ENCODE measurements at regions not wholly inside any gene's neighbourhood (a gene's known extent, or its start where the extent isn't known, plus 50 kb on each side); places are given as distances from the start of the nearest gene placed in this dataset.

- ChIA-PET CTCF (interaction anchor here (1.7 to 12.6 kb wide), 3 partner anchors 7 to 82 kb away, joined by 5 to 168 read pairs (median 40); no protein-coding TSS in a partner anchor), POLR2A (no interaction called here)
- TF ChIP-seq, protein P1, sequence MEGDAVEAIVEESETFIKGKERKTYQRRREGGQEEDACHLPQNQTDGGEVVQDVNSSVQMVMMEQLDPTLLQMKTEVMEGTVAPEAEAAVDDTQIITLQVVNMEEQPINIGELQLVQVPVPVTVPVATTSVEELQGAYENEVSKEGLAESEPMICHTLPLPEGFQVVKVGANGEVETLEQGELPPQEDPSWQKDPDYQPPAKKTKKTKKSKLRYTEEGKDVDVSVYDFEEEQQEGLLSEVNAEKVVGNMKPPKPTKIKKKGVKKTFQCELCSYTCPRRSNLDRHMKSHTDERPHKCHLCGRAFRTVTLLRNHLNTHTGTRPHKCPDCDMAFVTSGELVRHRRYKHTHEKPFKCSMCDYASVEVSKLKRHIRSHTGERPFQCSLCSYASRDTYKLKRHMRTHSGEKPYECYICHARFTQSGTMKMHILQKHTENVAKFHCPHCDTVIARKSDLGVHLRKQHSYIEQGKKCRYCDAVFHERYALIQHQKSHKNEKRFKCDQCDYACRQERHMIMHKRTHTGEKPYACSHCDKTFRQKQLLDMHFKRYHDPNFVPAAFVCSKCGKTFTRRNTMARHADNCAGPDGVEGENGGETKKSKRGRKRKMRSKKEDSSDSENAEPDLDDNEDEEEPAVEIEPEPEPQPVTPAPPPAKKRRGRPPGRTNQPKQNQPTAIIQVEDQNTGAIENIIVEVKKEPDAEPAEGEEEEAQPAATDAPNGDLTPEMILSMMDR (IDR thresholded peaks at IDR 0.05; ENCODE audit: insufficient read depth, low read length, missing control alignments), result no peak
- H3K4me3 ChIP-seq (ENCODE audit: low read depth, low read length), result no peak overlapping the region
- no peak for DNase-seq (ENCODE audit: low read depth, low spot score)
These were observed 53.7 kb upstream of the MGAT5 start for GRCh38 chr2:134200036-134200618.

DNA sequence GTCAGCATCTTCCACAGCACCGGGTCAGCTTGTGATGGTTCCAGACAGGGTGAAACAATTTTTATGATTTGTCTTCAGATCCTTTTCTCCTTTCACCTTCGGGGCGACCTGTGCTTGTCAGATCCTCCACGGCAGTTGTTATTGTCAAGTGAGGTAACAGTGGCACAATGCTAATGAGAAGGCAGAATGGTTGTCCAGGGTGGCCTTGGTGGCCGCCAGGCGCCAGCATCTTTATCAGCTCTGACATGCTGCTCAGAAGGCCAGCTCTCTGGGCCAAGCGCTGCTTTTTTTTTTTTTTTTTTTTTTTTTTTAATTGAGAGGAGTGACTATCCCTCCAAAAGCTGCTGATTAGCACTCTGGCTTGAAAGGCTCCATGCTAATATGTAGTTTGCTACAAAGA lies 52.3 kb upstream of the MGAT5 start:
- TF ChIP-seq, protein P1 (IDR thresholded peaks at IDR 0.05; ENCODE audit: insufficient read depth, low read length, missing control alignments), result no peak
- ChIA-PET POLR2A (no interaction called here), CTCF (interaction anchor here (0.8 to 12.6 kb wide), 6 partner anchors 9 to 210 kb away, joined by 3 to 168 read pairs (median 5); no protein-coding TSS in a partner anchor)
- no peak for DNase-seq (ENCODE audit: low read depth, low spot score)
- H3K4me3 ChIP-seq (ENCODE audit: low read depth, low read length), result no peak overlapping the region

DNA sequence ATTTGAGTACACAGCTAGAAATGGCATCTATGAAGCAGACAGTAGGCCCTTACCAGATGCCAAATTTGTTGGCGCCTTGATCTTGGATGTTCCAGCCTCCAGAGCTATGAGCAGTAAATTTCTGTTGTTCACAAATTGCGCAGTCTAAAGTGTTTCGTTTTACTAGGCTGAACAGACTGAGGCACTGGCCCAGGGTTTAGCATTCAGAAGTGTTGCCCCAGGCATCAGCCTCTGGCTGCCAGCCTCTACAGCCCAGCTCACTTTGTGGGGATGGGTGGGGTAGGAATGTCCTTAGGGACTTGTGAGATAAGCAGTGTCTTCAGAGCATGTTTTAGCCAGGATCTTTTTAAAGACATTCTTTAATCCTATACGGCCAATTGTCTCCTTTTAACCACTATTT lies 51.5 kb upstream of the MGAT5 start:
- ChIA-PET POLR2A (no interaction called here), CTCF (interaction anchor here (1.5 to 12.6 kb wide), 4 partner anchors 10 to 83 kb away, joined by 4 to 168 read pairs (median 7); no protein-coding TSS in a partner anchor)
- no peak for DNase-seq (ENCODE audit: low read depth, low spot score)
- TF ChIP-seq, protein P1 (IDR thresholded peaks at IDR 0.05; ENCODE audit: insufficient read depth, low read length, missing control alignments), result no peak
- H3K4me3 ChIP-seq (ENCODE audit: low read depth, low read length), result no peak overlapping the region

GRCh38 chr2:134203175-134203574 lies 50.7 kb upstream of the MGAT5 start:
- H3K4me3 ChIP-seq (ENCODE audit: low read depth, low read length), result no peak overlapping the region
- TF ChIP-seq, protein P1 (IDR thresholded peaks at IDR 0.05; ENCODE audit: insufficient read depth, low read length, missing control alignments), result no peak
- POLR2A ChIA-PET, result no interaction called here
- CTCF ChIA-PET, result interaction anchor here (1.7 to 12.6 kb wide), 3 partner anchors 17 to 84 kb away, joined by 8 to 168 read pairs (median 103); no protein-coding TSS in a partner anchor
- DNase-seq (ENCODE audit: low read depth, low spot score), result no peak

Data from AG04449 (cell line).